C4-2B (cell line): ENCODE measurements at regions not wholly inside any gene's neighbourhood (a gene's known extent, or its start where the extent isn't known, plus 50 kb on each side); places are given as distances from the start of the nearest gene placed in this dataset.

Experiments
- ZFX ChIP-seq: fragments of 450-650 bp; IDR thresholded peaks from 2 replicates; pipeline ENCODE4 v1.6.1; 2017
- TF ChIP-seq, protein P1 (sequence below): fragments of 450-650 bp; conservative IDR thresholded peaks from 2 replicates; pipeline ENCODE4 v1.5.1; 2017; ENCODE audit warnings: mild to moderate bottlenecking

DNA sequence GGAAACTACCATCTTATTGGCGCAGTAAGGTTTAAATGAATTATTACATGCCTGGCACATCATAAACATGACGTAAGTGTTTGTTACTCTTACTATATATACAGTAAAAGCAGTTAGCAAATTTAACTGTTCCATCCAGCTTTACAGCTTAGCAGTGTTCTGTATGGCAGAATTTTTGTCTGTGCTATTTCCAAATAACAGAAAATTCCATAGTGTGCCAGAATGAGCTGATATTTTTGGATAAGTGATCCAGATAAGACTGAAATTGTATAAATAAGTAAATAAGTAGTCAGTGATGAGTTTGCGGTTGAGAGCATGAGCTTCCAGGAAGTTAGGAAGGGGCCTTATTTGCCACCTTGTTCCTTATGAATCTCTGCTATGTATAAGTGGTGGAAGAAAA is 236.5 kb upstream of the SLC10A2 start:
- TF ChIP-seq, protein P1, sequence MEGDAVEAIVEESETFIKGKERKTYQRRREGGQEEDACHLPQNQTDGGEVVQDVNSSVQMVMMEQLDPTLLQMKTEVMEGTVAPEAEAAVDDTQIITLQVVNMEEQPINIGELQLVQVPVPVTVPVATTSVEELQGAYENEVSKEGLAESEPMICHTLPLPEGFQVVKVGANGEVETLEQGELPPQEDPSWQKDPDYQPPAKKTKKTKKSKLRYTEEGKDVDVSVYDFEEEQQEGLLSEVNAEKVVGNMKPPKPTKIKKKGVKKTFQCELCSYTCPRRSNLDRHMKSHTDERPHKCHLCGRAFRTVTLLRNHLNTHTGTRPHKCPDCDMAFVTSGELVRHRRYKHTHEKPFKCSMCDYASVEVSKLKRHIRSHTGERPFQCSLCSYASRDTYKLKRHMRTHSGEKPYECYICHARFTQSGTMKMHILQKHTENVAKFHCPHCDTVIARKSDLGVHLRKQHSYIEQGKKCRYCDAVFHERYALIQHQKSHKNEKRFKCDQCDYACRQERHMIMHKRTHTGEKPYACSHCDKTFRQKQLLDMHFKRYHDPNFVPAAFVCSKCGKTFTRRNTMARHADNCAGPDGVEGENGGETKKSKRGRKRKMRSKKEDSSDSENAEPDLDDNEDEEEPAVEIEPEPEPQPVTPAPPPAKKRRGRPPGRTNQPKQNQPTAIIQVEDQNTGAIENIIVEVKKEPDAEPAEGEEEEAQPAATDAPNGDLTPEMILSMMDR: no peak
- no peak for TF ChIP-seq ZFX
